A549 (cell line): ENCODE measurements at regions not wholly inside any gene's neighbourhood (a gene's known extent, or its start where the extent isn't known, plus 50 kb on each side); places are given as distances from the start of the nearest gene placed in this dataset.

ENCODE experiments used
- CEBPB ChIP-seq, 2 experiments: fragments of >200 bp in 1 of 2; sonication (Bioruptor Twin) in 1 of 2; formaldehyde crosslinking in 1 of 2; IDR thresholded peaks; 2 replicates each; pipeline ENCODE4 v1.6.1; 2012 to 2016
- ELK1 ChIP-seq: fragments of 150-350 bp; IDR thresholded peaks from 2 replicates; pipeline ENCODE4 v1.6.1; 2014; ENCODE audit warnings: low read depth, mild to moderate bottlenecking, low read length
- EP300 ChIP-seq, 2 experiments: fragments of >200 bp; sonication (Bioruptor Twin); formaldehyde crosslinking; IDR thresholded peaks; 2 replicates in 1 of 2; 3 replicates in 1 of 2; pipeline ENCODE4 v1.6.1; 2016 to 2017
- KDM5A ChIP-seq: fragments of 200-600 bp; sonication (generic); IDR thresholded peaks from 2 replicates; pipeline ENCODE4 v1.6.1; 2016; ENCODE audit warnings: antibody characterized with exemption, mild to moderate bottlenecking
- POLR2A ChIP-seq: IDR thresholded peaks from 2 replicates; pipeline ENCODE4 v1.6.1; 2012; ENCODE audit warnings: mild to moderate bottlenecking, low read length
- RCOR1 ChIP-seq: fragments of 150-350 bp; IDR thresholded peaks from 2 replicates; pipeline ENCODE4 v1.6.1; 2014; ENCODE audit warnings: antibody characterized with exemption, low read length, low read depth
- RFX5 ChIP-seq: fragments of 450-650 bp; IDR thresholded peaks from 2 replicates; pipeline ENCODE4 v1.7.1; 2014; ENCODE audit warnings: antibody characterized with exemption, mild to moderate bottlenecking, moderate library complexity
- USF2 ChIP-seq: fragments of 450-650 bp; IDR thresholded peaks from 2 replicates; pipeline ENCODE4 v1.6.1; 2014; ENCODE audit warnings: antibody characterized with exemption
- ZNF302 ChIP-seq: fragments of 250-450 bp; sonication (Bioruptor Pico); IDR thresholded peaks from 2 replicates; pipeline ENCODE4 v1.9.0; 2021; ENCODE audit warnings: inconsistent platforms, mild to moderate bottlenecking, moderate library complexity
- ZSCAN20 ChIP-seq: fragments of 250-450 bp; sonication (Bioruptor Pico); IDR thresholded peaks from 2 replicates; pipeline ENCODE4 v1.8.0; 2022; ENCODE audit warnings: mild to moderate bottlenecking, moderate library complexity
- TF ChIP-seq, protein P1 (sequence below): fragments of >200 bp; sonication (Bioruptor Twin); formaldehyde crosslinking; IDR thresholded peaks from 3 replicates; pipeline ENCODE4 v1.5.1; 2016
- TF ChIP-seq, protein P2 (sequence below): IDR thresholded peaks from 2 replicates; pipeline ENCODE4 v1.6.1; 2012
- TF ChIP-seq, protein P3 (sequence below): IDR thresholded peaks from 2 replicates; pipeline ENCODE4 v1.6.1; 2012

DNA sequence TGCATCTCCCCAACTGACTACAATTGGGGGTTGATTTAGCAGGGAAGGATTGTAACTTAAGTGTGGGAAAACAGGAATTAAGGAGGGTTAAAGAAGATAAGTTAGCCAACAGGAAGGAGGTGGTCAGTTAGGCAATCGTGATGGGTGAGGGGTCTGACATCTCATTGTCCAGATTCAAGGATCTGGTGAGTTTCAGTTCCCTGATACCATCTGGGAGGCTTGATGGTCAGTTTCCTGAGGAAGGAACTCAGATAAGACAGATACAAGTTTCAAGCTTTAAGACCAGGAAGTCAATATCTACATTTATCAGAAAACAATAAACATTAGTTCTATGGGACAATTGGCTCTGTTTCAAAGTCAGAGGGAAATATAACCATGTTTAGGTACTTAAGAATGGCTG, 601.8 kb downstream of the SLITRK6 start:
- TF ChIP-seq, protein P1, sequence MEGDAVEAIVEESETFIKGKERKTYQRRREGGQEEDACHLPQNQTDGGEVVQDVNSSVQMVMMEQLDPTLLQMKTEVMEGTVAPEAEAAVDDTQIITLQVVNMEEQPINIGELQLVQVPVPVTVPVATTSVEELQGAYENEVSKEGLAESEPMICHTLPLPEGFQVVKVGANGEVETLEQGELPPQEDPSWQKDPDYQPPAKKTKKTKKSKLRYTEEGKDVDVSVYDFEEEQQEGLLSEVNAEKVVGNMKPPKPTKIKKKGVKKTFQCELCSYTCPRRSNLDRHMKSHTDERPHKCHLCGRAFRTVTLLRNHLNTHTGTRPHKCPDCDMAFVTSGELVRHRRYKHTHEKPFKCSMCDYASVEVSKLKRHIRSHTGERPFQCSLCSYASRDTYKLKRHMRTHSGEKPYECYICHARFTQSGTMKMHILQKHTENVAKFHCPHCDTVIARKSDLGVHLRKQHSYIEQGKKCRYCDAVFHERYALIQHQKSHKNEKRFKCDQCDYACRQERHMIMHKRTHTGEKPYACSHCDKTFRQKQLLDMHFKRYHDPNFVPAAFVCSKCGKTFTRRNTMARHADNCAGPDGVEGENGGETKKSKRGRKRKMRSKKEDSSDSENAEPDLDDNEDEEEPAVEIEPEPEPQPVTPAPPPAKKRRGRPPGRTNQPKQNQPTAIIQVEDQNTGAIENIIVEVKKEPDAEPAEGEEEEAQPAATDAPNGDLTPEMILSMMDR: no peak
- TF ChIP-seq ZSCAN20 (CRISPR knock-in tag) (no peak), KDM5A (no peak), POLR2A (no peak), ZNF302 (no peak), USF2 (no peak), ELK1 (no peak), RCOR1 (no peak), EP300 (IDR thresholded peaks at IDR 0.05) (no peak), RFX5 (no peak), CEBPB (IDR thresholded peaks at IDR 0.05) (no peak)
- TF ChIP-seq, protein P2, sequence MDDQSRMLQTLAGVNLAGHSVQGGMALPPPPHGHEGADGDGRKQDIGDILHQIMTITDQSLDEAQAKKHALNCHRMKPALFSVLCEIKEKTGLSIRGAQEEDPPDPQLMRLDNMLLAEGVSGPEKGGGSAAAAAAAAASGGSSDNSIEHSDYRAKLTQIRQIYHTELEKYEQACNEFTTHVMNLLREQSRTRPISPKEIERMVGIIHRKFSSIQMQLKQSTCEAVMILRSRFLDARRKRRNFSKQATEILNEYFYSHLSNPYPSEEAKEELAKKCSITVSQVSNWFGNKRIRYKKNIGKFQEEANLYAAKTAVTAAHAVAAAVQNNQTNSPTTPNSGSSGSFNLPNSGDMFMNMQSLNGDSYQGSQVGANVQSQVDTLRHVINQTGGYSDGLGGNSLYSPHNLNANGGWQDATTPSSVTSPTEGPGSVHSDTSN: no peak
- TF ChIP-seq, protein P3, sequence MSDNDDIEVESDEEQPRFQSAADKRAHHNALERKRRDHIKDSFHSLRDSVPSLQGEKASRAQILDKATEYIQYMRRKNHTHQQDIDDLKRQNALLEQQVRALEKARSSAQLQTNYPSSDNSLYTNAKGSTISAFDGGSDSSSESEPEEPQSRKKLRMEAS: no peak
